ENCODE measurements at regions not wholly inside any gene's neighbourhood (a gene's known extent, or its start where the extent isn't known, plus 50 kb on each side); places are given as distances from the start of the nearest gene placed in this dataset.
"Not testable (repeated sequence)": the region's sequence is repeated elsewhere in the genome, so short reads cannot be mapped to it uniquely, and the experiment has no call there.

- peak overlapping the region in 3 of 4 donors; percentile 6 to 19 (median 18) for H3K4me3 ChIP-seq
- intact Hi-C loops (cut with DNase I), result no loop called here
These were observed 984.5 kb upstream of the CDH18 start for GRCh38 chr5:20972419-20972925.

GRCh38 chr5:20959347-20959746 lies 971.3 kb upstream of the CDH18 start:
- H3K9me3 ChIP-seq, result no peaks in the 10 kb centered on the region
- H3K4me1 ChIP-seq, result no peaks in the 10 kb centered on the region
- 90 to 97% methylated on average over 1 of the region's 1 CpG for WGBS, 2 donors
- no peaks in the 10 kb centered on the region for H3K36me3 ChIP-seq
- H3K27me3 ChIP-seq, result no peaks in the 10 kb centered on the region
- no peak for DNase-seq
- no peak overlapping the region for H3K4me3 ChIP-seq
- TF ChIP-seq CTCF (IDR thresholded peaks at IDR 0.05), result no peak
- TF ChIP-seq POLR2A (IDR thresholded peaks at IDR 0.05), result no peak
- no peak for TF ChIP-seq POLR2AphosphoS5 (IDR thresholded peaks at IDR 0.05)
- TF ChIP-seq EP300 (IDR thresholded peaks at IDR 0.05), result no peak
- intact Hi-C loops (cut with DNase I), result no loop called here
- H3K27ac ChIP-seq, result no peak overlapping the region

More at GRCh38 chr5:20972419-20972925, 984.5 kb upstream of the CDH18 start:
- Histone ChIP-seq H3K4me1 (no peaks in the 10 kb centered on the region), H3K36me3 (no peaks in the 10 kb centered on the region), H3K27ac (peak overlapping the region in 1 of 4 donors; percentile 23), H3K9me3 (no peaks in the 10 kb centered on the region), H3K27me3 (no peaks in the 10 kb centered on the region)
- 34 to 48% methylated on average over 7 of the region's 7 CpGs for WGBS, 2 donors
- TF ChIP-seq CTCF (IDR thresholded peaks at IDR 0.05) (no peak), POLR2AphosphoS5 (IDR thresholded peaks at IDR 0.05) (peak in 3 of 4 donors; percentile 50 to 69 (median 65)), POLR2A (IDR thresholded peaks at IDR 0.05) (no peak), EP300 (IDR thresholded peaks at IDR 0.05) (no peak)
- DNase-seq, result peak; percentile 70

- WGBS, 2 donors, result 80 to 88% methylated on average over 5 of the region's 5 CpGs
- Histone ChIP-seq H3K27me3 (no peaks in the 10 kb centered on the region), H3K36me3 (no peaks in the 10 kb centered on the region), H3K4me3 (no peak overlapping the region), H3K9me3 (no peaks in the 10 kb centered on the region), H3K27ac (no peak overlapping the region), H3K4me1 (no peaks in the 10 kb centered on the region)
- DNase-seq, result no peak
- no peak for TF ChIP-seq POLR2AphosphoS5 (IDR thresholded peaks at IDR 0.05)
- no peak for TF ChIP-seq CTCF (IDR thresholded peaks at IDR 0.05)
- TF ChIP-seq EP300 (IDR thresholded peaks at IDR 0.05), result no peak
- no peak for TF ChIP-seq POLR2A (IDR thresholded peaks at IDR 0.05)
- intact Hi-C loops (cut with DNase I), result no loop called here
These were observed 970.6 kb upstream of the CDH18 start for GRCh38 chr5:20958641-20959040.

DNA sequence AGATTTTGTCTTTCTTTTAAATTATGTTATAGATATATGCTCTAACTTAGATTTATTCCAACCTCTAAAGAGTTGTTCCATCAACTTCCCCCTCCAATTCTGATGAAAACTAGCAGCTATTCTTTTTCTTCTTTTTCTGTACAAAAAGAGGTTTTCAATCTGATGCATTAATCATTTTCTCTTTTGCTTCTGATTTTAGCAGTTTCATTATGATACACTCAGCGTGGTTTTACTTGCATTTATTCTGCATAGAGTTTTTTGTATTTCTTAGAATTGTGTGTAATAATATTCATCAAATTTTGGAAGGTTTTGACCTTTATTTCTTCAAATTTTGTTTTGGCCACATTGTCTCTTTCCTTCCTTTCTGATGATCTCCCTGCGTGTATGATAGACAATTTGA lies 968.1 kb upstream of the CDH18 start:
- no peaks in the 10 kb centered on the region for H3K36me3 ChIP-seq
- intact Hi-C loops (cut with DNase I), result no loop called here
- no peak overlapping the region for H3K4me3 ChIP-seq
- H3K4me1 ChIP-seq, result no peaks in the 10 kb centered on the region
- no peaks in the 10 kb centered on the region for H3K27me3 ChIP-seq
- no peak overlapping the region for H3K27ac ChIP-seq
- H3K9me3 ChIP-seq, result no peaks in the 10 kb centered on the region
- TF ChIP-seq POLR2A (IDR thresholded peaks at IDR 0.05) (no peak), POLR2AphosphoS5 (IDR thresholded peaks at IDR 0.05) (no peak), EP300 (IDR thresholded peaks at IDR 0.05) (no peak), CTCF (IDR thresholded peaks at IDR 0.05) (no peak)
- 70 to 73% methylated on average over 2 of the region's 2 CpGs for WGBS, 2 donors
- DNase-seq, result no peak

DNA sequence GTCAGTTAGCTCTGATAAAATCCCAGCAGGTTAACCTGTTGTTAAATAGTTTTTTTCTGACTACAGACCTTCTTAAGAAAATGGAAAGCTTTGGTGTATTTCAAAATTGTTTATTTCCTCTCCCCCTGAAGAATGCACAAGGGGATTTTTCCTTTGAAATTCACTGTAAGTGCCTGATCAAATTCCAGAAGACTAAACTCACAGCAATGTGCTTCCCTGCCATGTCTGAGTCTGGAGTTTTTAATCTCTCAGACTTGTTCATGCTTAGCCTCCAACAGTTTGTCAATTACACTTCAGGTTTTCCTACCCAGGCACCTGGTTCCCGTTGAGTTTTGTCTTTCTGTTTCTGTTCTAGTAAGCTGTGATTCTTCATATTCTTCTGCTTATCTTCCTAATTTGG lies 961.6 kb upstream of the CDH18 start:
- Histone ChIP-seq H3K36me3 (no peaks in the 10 kb centered on the region), H3K27ac (no peak overlapping the region), H3K4me3 (no peak overlapping the region), H3K9me3 (no peaks in the 10 kb centered on the region), H3K27me3 (no peaks in the 10 kb centered on the region), H3K4me1 (no peaks in the 10 kb centered on the region)
- WGBS, 2 donors, result 40 to 46% methylated on average over 1 of the region's 1 CpG
- TF ChIP-seq CTCF (IDR thresholded peaks at IDR 0.05), result no peak
- no peak for TF ChIP-seq POLR2AphosphoS5 (IDR thresholded peaks at IDR 0.05)
- no peak for TF ChIP-seq EP300 (IDR thresholded peaks at IDR 0.05)
- TF ChIP-seq POLR2A (IDR thresholded peaks at IDR 0.05), result no peak
- intact Hi-C loops (cut with DNase I), result no loop called here
- DNase-seq, result no peak

- H3K27ac ChIP-seq; H3K4me3 ChIP-seq; intact Hi-C loops (cut with DNase I); H3K4me1 ChIP-seq; H3K36me3 ChIP-seq; H3K9me3 ChIP-seq; DNase-seq; H3K27me3 ChIP-seq: not testable (repeated sequence)
- WGBS, 2 donors, result 77 to 88% methylated on average over 3 of the region's 3 CpGs
These were observed 955.4 kb upstream of the CDH18 start for GRCh38 chr5:20943183-20943971.

- intact Hi-C loops (cut with DNase I); H3K4me1 ChIP-seq; H3K27me3 ChIP-seq; H3K36me3 ChIP-seq; DNase-seq; H3K27ac ChIP-seq; H3K9me3 ChIP-seq; H3K4me3 ChIP-seq: not testable (repeated sequence)
- 75 to 85% methylated on average over 4 of the region's 4 CpGs for WGBS, 2 donors
These were observed 954.6 kb upstream of the CDH18 start for GRCh38 chr5:20942603-20943002.
